ENCODE measurements at regions not wholly inside any gene's neighbourhood (a gene's known extent, or its start where the extent isn't known, plus 50 kb on each side); places are given as distances from the start of the nearest gene placed in this dataset.

DNA sequence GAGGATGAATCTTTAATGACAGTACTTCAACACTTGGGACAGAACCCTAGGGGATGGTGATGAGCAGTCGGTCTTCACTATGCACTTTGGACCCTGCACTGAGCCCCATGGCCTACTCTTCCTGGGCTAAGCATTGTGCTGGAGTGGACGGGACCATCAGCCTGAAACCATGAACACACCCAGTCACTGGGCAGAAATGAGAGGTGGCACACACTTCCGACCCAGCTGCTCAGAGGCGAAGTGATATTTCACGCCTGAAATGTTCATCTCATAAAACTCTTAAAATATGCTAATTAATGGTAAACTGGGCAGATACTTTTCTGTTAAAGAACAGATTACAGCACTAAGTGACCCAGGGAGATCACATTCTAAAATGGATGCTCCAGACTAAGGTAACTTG is 150.3 kb upstream of the NDUFV2 start:
- TF ChIP-seq POLR2A (IDR thresholded peaks at IDR 0.05; ENCODE audit: low read length) = no peak
- TF ChIP-seq GATA1 (IDR thresholded peaks at IDR 0.05; ENCODE audit: low read depth, low read length) = no peak

Measured in erythroblast (primary cell).